Body of pancreas (tissue), 4 donors: ENCODE measurements at regions not wholly inside any gene's neighbourhood (a gene's known extent, or its start where the extent isn't known, plus 50 kb on each side); places are given as distances from the start of the nearest gene placed in this dataset.

Experiments used
- CTCF ChIP-seq, 7 experiments: fragments of 450-650 bp in 4 of 7; fragments of 200-600 bp in 3 of 7; sonication (generic) in 3 of 7; IDR thresholded peaks; one replicate each; pipeline ENCODE4 v1.5.1; 2016 to 2019; ENCODE audit warnings: antibody characterized with exemption in 7 of 7
- POLR2A ChIP-seq, 3 donors: fragments of 450-650 bp; IDR thresholded peaks; one replicate each; pipeline ENCODE4 v1.6.1; 2016; ENCODE audit warnings: antibody characterized with exemption in 3 of 3, mild to moderate bottlenecking in 2 of 3

GRCh38 chr5:4053136-4053535 lies 457.5 kb downstream of the IRX1 start:
- TF ChIP-seq CTCF (IDR thresholded peaks at IDR 0.05), result no peak
- no peak for TF ChIP-seq POLR2A (IDR thresholded peaks at IDR 0.05)
